Skin of body (tissue), 1 donor: ENCODE measurements at regions not wholly inside any gene's neighbourhood (a gene's known extent, or its start where the extent isn't known, plus 50 kb on each side); places are given as distances from the start of the nearest gene placed in this dataset.

Experiments
- DNase-seq: peaks from one replicate; lab custom pipeline; 2025; lab: John Stamatoyannopoulos, UW

DNA sequence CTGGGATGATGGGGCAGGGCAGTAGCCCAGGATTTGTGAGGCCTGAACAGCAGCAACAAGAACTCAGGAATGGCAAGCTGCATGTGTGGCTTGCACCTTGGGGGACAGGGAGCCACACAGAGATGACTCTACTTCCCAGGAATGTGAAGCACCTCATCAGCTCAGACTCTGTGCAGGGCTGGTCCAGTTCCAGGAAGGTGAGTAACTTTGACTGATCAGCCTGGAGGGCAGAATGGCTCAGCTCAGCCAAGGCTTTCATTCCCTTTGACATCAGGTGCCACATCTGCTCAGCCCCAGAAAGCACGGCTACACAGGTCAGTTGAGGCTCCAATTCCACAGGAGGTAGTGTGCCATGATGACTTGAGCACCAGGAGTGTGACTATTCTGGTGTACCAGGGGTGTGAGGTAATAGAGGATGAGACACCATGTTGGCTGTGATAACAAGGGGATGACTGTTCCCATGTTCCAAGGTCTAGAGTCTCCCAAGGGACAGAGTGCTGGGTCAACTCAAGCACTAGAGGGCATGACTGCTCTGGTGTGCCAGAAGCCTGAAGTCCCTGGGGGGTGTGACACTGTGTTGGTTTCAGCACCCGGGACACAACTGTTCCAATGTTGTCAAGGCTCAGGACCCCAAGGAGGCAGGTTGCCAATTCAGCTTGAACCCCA lies 625.8 kb upstream of the ADGRL2 start:
- DNase-seq, result no peak

DNA sequence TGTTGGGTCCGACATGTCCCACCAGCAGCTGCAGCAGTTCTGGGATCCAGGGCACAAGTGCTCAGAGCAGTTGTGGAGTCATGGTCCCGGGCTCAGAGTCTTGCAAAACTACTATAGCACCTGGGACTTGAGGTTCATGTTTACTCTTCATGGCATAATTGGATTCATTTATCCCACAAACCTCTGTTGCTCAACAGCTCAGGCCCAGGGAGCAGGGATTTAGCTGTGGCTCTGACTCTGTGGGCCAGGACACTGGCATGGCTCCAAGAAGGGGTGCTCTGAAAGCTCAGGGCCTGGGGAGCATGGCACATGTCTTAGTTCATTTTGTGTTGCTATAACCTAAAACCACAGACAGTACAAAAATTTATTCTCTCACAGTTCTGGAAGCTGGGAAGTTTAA lies 626.7 kb upstream of the ADGRL2 start:
- DNase-seq, result no peak

DNA sequence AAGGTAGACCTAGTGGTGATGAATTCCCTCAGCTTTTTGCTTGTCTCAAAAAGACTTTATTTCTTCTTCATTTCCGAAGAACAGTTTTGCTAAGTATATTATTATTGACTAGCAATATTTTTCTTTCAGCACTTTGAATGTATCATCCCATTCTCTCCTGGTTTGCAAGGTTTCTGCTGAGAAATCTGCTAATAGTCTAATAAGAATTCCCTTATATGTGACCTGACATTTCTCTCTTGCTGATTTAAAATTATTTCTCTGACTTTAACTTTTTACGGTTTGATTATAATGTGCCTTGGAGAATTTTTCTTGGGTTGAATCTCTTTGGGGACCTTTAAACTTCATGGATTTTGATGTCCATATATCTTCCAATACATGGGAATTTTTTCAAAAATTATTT lies 628.3 kb upstream of the ADGRL2 start:
- no peak for DNase-seq

DNA sequence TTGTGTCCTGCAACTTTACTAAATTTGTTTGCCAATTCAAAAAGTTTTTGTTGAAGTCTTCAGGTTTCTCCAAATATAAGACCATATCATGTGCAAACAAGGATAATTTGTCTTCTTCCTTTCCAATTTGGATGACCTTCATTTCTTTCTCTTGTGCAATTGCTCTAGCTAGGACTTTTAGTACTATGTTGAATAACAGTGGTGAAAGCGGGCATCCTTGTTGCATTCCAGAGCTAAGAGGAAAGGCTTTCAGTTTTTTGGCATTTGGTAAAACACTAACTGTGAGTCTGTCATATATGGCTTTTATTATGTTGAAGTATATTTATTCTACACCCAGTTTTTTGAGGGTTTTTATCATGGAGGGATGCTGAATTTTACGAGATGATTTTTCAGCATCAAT lies 630.0 kb upstream of the ADGRL2 start:
- no peak for DNase-seq

DNA sequence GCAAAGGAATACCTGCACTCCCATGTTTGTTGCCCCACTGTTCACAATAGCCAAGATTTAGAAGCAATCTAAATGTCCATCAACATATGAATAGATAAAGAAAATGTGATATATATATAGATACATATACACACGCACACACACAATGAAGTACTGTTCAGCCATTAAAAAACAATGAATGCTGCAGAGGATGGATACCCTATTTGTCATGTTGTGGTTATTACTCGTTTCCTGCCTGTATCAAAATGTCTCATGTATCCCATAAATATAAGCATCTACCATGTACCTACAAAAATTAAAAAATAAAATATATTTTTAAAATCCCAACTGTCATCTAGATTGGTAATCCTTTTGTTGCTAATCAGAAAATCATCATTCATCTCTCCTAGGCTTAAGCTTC lies 634.8 kb upstream of the ADGRL2 start:
- DNase-seq, result no peak

DNA sequence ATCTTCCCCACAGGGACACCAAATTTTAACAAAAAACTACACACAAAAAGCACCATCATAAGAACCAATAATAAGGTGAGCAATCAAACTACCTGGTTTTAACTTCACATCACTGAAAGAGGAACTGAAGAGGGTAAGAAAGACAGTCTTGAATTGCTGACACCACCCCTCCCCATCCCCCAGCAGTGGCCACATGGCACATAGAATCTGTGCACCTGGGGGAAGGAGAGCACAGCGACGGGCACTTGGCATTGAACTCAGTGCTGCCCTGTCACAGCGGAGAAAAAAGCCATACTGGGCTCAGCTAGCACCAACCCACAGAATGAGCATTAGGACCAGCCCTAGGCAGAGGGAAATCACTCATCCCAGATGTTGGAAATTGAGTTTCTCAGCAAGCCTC lies 640.0 kb upstream of the ADGRL2 start:
- DNase-seq, result no peak

DNA sequence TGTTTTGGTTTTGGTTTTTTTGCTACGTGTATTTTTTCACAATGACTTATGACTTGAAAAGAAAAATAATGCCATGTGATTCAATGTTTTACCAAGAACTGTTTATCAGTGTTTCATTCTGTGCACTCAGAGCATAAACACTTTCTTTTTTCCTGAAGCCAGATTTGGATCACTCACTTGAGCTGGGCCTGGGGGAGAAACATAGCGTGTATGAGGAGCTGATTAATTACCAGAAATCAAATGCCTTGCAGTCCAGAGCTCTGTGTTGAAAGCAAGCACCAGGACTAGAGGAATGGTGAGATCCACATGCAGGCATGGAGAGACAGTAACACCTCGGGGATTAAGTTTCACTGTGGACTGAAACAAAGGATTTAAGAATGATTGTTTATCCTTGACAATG lies 642.1 kb upstream of the ADGRL2 start:
- DNase-seq, result peak; percentile 9

DNA sequence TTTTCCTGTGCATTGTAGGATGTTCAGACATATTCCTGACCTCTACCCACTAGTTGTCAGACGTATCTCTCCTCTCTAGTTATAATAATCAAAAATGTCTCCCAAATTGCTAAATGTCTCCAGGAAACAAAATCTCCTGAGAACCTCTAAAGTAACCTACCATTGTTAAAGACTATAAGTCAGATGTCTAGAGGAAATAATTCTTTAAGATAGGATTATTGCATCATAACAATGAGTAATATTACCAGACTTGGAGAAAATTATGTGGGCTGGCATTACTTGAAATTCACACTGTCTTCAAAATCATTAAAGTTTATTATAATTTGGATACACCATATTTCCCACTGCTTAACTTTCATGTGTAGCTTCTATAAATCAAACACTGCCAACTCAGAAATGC lies 643.0 kb upstream of the ADGRL2 start:
- DNase-seq, result no peak

DNA sequence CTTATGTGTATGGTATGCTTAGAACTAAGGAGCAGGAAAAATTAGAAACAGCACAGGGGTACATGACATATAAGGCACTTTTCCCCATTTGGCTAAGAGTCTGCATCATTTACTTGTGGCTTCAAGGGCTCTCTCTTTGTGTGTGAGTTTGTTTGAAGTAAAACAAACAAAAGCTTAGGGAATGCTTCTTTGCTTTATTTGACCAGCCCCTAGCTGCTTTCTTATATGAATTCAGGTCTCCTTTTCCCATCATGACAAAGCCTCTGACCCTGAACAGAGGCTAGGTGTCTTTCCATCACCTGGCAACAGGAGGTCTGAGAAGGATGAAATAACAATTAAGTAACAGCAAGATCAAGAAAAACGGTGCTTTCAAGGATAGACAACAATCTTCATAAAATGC lies 643.8 kb upstream of the ADGRL2 start:
- no peak for DNase-seq

DNA sequence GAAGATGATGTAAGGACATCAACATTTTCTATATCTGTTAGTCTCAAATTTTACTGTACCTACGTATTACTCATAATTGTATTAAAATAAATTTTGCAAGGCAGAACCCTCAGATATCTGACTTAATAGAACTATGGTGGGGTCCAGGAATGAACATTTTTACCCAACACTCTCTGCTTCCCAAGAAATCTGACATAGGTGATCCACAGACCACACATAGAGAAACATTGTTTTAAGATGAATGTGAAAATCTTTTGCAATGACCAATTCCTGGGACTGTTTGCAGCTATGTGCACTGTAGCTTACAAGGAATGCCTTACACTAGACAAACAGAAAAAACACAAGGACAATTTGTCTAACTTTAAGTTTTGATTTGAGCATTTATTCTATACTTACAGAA lies 645.6 kb upstream of the ADGRL2 start:
- no peak for DNase-seq

DNA sequence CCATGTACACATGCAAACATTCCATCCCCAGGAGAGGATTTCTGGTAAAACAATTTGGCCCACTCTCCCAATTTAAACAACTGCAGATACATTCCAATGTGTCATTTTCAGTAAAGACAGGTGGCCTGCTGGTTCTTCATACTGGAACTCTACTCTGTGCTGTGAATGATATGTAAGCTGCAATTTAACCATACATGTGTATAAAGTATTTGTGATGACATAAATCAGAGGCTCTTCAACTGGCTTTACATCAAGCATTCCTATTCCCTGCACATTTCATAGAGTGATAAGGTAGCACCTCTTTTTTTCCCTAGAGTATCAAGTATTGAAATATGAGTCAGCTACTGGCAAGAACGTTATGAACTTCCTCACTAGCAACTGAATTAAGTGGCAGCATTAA lies 649.5 kb upstream of the ADGRL2 start:
- no peak for DNase-seq

DNA sequence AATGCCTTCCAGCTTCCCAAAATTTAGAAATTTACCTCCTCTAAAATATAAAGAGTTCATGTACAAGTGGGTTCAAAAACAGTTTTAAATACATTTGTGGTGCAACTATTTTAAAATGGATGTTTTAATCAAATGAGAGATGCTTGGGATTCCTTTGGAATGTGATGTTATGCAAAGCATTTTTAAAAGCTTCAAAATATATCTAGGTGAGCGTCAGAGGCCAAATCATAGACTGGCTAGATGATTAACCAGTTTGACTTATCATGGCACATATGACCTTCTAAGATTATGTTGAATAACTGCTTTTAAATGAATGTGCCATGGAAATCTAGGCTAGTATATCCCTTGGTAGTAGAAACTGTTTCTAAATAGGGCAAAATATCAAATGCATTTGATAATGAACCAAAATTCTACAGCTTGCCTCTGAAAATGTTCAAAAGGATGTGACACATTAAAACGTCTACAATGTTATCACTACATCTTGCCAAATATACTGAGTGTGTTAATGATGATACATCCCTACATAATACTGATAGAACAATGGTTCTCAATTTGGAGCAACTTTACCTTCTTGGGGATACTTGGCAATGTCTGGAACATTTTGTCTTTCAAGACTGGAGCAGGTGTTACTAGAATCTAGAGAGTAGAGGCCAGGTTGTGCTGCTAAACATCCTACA lies 650.9 kb upstream of the ADGRL2 start:
- no peak for DNase-seq

DNA sequence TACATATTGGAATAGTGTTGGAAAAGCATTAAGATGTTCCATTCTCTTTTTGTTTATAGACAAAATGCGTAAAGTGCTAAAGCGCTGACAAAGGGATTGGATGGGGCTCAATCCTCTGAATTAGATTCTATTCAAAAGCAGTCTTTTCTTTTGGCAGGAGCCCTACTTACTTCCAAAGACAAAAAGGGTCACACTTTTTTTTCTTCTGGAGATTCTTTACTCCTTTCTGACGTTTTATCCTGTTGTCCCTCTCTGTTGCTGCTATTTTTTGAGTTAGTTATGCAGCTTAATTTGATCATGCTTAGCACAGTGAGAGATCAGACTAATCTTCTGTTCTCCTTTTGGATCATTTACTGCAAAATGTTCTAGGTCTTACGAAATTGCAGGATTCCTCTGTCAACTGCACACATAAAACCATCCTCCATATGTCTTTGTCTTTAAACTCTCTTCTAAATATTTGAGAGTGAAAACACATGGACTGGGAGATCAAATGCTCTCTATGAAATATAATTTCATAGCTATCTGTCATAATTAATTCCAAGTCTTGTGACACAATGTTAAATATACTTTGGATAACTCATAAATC lies 656.4 kb upstream of the ADGRL2 start:
- peak; percentile 11 for DNase-seq

DNA sequence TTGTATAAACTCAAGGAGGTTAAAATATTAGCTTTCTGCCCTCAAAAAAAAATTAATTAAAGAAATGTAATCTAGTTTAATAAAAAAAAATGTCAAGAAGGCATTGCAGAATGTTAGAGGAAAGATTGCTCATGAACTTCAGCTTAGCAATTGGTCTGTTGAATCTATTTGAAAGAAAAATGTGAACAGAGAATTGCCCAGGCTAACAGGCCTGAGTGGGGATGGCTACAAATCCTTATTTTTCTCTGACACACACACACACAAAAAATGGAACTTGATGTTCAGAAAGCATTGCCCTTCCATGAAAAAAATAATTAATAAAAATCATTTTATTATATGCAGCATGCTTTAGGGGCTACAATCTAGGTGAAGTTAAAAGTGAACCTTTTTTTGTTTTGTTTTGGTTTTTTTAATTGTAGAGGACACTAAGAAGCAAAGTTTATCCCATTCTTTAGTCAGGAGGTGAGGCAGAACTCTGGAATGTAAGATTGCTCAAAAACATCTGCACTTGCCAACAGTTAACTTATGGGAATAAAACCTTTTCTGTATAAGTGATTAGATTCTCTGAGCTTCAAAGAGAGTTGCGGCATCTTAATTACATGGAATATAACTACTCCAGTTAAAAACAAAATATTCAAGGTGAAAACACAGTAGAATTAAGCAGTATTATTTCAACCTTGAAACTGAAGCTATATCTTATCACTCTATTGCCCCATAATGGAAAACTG lies 658.5 kb upstream of the ADGRL2 start:
- DNase-seq, result no peak

DNA sequence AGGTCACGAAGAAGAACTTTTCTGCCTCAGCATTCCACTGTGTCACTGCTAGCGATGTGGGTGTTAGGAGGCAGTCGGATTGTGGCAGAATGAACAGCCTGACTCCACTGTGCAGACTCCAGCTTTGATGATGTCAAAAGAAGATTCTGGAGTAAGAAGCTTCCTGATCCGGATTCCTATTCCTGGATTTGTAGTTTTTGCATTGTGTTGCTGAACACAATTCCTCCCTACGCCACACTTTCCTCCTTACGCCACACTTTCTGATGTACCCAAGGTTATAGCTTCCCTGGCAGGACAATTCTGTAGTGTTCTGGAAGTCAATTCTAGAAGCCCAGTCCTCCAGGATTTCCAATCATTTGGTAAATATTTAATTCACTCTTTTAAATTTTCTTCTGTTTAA lies 665.2 kb upstream of the ADGRL2 start:
- no peak for DNase-seq

DNA sequence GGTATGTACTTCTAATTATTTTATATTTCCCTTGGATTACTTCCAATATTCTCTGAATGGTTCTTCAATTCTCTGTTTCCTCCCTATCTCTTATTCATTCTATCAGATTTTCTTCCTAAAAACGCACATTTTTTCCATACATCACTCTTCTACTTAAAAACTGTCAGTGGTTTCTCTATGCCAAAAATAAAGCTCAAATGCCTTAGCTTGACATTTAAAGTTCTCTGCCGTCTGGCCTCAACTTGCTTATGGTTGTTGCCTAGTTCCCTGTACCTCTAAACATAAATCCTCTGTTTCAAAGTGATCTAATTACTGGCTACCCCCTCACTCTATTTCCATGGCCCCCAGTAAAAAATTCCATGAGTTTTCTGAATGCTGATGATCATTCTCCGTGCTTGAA lies 671.0 kb upstream of the ADGRL2 start:
- DNase-seq, result no peak

DNA sequence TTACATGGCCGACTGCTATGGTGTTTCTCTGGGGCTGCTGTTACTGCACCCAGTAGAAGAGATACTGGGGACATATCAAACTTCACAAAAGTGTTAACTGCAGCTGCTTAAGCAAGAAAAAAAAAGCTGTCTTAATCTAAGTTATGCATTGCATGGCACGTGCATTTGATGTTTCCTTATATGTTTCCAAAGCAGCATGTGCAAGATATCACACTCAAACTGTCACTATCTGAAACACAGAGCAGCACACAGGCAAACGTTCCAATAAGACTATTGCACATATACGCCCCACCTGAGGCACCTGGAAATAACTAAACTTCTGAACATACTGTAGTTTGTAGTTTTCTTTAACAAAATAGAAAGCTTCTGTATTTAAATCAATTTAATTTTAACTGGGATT lies 671.4 kb upstream of the ADGRL2 start:
- no peak for DNase-seq

DNA sequence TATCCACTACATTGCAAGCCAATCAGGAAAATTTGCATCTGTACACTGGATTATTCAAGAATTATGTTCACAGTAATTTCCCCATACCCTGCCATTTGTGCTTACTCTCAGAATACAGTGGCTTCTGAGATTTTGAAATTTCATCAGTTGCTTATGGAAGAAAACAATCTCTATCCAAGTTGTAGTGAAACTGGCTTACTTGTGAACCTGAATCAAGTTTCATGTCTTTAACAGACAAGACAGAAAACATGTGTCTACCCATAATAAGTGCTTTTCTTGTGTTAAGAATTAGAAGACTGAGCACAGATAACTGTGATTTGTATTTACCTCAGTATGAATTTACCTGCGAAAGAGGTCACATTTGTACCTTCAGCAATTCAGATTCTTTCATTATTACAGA lies 672.7 kb upstream of the ADGRL2 start:
- no peak for DNase-seq

DNA sequence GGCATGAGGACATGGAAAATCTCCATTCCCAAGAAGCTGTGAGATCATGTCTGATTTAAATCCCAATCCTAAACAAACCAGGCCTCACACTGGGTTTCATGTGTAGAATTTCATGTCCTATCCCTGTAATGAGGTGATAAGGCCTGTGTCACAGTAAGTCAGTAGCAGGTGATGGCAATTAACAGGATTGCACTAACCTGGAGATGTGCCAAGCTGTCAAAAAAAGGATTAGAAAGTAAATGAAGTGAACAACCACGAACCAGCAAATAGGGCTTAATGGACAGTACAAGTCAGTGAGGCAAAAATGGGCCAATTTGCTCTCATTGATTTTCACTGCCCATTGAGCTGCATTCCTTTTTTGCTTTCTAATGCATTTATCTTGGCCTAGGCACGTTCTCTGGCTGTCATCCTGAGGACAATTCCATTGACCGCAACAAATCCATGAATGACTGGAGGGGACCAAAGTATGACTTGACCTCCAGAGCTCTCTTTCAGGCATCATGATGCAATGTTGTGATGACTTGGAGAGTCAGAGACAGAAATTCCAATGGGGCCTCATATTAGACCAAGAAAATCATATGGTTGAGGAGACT lies 673.6 kb upstream of the ADGRL2 start:
- DNase-seq, result no peak

DNA sequence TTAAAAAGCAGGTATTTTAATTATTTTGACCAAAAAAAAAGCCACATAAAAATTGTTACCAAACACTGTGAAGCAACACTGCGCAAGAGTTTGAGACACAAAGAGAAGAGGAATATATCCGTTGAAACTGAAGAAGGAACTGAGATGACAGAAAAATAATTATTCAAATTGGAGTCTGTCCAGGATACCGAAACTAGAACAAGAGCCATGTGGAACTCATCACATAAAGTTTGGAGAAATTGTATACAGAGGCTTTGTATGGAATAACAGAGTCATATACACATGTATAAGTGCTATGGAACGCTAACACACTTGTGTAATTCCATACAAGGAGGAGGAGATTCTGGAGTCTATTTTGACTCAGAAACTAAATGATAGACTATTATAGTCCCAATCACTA lies 675.1 kb upstream of the ADGRL2 start:
- DNase-seq, result peak; percentile 59

DNA sequence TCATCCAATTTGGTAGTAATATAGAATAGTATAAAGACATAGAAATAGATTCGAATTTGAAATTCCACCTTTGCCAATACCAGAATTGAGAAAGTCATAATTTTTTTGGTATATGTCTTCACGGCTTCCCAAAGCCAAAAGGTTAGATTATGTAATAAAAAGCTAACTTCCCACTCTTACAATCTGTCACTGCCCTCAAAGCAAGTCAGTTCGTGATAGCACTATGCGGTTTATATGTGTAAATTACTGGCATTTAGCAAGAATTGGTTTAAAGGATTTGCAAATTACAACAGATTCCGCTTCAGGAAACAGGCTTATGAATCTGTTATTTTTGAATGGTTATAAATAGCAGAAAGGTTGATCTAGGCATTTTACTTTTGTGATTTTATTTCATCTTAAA lies 679.4 kb upstream of the ADGRL2 start:
- no peak for DNase-seq

DNA sequence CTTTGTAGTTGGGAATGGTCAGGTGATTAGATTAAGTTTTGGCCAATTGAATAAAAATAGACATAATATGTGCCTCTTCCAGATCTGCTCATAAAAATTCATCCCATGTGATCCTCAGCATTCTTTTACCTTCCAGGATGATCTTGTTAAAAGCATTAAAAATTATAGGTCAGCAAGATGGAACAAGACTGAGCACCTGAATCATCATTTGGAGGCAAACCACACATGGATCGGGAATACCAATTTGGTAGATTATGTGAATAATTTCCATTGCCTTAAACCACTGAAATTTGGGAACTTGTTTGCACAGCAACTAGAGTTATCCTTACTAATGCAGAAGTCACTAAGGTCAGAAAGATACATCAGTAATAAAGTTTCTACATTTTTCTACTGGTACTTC lies 681.4 kb upstream of the ADGRL2 start:
- DNase-seq, result no peak
